OCI-LY1 (cell line): ENCODE measurements at regions not wholly inside any gene's neighbourhood (a gene's known extent, or its start where the extent isn't known, plus 50 kb on each side); places are given as distances from the start of the nearest gene placed in this dataset.

Experiments used
- EZH2 ChIP-seq: fragments of 200-600 bp; sonication (generic), shearing (Covaris generic); IDR thresholded peaks from 2 replicates; pipeline ENCODE4 v1.8.0; 2017; ENCODE audit warnings: borderline replicate concordance, mixed run types, mild to moderate bottlenecking, antibody characterized with exemption, low read length, moderate library complexity, mixed read lengths
- TF ChIP-seq, protein P1 (sequence below): fragments of 200-600 bp; sonication (generic), shearing (Covaris generic); IDR thresholded peaks from 2 replicates; pipeline ENCODE4 v1.5.1; 2017; ENCODE audit warnings: mild to moderate bottlenecking, antibody characterized with exemption, low read length, moderate library complexity, mixed read lengths

DNA sequence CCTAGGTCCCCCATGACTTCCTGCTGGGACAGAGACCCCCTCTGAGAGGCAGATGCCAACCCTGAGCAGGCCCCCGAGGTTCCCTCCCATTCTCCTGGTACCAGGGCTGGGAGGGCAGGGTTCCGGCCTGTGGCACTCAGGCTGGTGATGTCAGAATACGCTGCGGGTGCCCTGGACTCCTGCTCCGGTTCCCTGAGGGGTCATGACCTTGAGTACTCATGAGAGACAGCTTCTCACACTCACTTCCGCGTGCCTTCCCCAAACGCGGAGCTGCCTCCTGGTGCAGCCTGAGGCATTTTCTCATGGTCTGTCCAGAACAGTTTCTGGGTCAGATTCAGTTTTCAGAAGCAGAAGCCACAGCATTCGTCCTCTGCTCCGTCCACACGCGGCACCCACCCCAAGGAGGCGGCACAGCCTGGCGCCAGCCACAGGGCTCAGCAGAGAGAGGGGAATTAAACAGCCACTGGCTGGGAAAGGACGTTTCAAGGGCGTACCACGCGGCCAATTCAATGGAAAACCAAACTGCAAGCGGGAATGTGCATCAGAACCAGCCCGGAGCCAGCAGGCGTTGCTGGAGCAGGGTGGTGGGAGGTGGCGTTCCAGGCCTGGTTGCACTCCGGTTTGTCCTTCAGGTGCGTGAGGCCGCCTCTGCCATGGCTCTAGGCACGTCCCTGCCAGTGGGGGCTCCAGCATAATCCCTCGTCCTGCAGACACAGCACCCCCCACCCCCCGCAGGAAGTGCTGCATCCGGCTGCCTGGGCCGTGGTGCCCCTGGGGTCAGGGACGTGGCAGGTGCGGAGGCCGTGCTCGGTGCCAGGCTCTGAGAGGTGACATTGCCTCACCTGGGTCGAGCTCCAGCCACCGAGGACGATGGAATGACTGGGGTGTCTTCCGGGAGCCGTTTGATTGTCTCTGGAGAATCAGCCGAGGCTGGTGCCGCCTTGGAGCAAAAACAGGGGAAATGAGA is 58.3 kb upstream of the BHLHE23 start:
- TF ChIP-seq, protein P1, sequence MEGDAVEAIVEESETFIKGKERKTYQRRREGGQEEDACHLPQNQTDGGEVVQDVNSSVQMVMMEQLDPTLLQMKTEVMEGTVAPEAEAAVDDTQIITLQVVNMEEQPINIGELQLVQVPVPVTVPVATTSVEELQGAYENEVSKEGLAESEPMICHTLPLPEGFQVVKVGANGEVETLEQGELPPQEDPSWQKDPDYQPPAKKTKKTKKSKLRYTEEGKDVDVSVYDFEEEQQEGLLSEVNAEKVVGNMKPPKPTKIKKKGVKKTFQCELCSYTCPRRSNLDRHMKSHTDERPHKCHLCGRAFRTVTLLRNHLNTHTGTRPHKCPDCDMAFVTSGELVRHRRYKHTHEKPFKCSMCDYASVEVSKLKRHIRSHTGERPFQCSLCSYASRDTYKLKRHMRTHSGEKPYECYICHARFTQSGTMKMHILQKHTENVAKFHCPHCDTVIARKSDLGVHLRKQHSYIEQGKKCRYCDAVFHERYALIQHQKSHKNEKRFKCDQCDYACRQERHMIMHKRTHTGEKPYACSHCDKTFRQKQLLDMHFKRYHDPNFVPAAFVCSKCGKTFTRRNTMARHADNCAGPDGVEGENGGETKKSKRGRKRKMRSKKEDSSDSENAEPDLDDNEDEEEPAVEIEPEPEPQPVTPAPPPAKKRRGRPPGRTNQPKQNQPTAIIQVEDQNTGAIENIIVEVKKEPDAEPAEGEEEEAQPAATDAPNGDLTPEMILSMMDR: no peak
- no peak for TF ChIP-seq EZH2
